RKO (cell line): ENCODE measurements at regions not wholly inside any gene's neighbourhood (a gene's known extent, or its start where the extent isn't known, plus 50 kb on each side); places are given as distances from the start of the nearest gene placed in this dataset.

Source experiments
- DNase-seq: peaks from one replicate; pipeline ENCODE4 v3.0.0-alpha.2; 2016; ENCODE audit warnings: low spot score

DNA sequence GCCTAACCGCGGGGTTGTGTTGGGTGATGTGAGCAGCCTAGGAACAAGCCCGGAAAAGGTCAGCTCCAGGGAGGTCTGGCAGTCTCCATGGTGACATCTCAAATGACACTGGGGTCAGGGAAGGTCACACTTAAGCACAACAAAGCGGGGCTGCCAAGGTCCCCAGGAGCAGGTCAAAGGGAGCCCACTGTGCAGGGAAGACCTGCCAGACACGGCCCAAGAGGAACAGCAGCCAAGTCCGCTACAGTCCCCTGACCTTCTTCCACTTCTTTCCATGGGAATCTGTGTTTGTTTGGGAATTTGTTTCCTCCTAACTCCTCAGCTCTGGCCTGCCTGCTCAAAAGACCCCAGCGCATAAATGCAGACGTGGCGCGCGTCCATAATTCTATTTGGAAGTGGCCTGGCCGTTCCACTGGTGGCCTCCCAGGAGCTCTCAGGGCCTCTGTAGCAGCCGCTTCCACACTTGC, 232.1 kb upstream of the COPS8 start:
- no peak for DNase-seq

DNA sequence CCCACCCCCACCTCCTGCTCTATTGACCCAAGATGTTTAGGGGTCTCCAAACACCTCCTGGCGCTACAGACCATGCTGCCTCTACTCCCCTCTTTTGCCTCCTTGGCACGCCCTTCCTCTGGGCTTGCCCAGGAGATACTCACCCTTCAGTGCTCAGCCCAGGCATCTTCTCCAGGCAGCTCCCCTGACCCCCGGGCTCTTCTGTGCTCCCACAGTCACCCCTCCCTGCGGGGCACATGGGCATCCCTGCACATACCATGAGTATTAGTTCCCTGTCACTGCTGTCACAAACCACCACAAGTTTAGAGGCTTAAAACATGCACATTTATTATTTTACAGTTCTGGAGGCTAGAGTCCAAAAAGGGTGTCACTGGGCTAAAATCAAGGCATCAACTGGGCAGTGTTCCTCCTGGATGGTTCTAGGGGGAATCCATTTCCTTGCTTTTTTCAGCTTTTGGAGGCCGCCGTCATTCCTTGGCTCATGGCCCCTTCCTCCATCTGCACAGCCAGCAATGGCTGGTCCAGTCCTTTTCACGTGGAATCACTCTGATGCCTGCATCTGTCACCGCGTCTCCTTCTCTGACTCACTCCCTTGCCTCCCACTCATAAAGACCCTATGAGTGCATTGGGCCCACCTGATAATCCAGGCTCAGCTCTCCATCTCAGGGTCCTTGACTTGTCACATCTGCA, 230.4 kb upstream of the COPS8 start:
- no peak for DNase-seq

DNA sequence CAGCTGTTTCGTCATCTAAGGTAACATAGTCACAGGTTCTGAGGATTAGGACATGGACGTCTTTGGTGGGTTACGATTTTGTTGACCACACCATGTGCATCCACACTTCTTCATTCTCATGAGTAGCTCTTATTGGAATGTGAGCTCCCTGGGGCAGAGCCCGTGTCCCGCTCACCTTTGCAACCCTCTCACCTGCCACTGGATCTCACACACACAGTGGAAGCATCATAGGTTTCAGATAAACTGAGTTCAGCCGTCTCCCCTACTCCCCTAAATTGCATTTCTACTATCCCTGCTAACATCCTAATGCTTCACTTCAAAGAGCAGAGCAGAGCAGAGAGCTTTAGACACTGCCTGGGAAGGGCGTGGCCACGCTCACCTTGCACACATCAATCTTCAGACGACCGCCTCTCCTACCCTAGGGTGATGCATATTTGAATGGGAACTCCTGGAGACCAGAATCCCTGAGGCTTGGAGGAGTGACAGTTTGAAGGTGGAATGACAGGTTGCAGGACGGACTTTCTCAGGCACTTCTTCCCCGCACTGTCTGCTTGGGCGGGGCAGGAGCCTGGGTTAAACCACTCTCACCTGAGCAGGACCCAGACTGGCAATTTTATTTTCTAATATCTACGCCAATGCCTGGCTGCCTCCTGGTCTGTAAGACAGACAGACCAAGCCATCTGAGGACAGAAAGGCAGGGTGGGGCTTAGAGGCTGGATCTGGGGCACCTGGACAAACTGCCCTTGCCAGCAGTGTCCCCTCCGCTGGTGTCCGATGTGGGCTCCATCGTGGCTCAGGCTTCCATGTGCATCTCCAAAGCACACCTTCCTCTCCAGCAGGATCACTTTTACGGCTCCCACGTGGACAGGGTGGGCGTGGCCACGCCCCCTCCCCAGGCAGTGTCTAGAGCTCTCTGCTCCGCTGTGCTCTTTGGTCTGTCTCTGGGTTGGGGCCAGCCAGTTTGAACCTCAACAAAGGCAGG, 229.5 kb upstream of the COPS8 start:
- DNase-seq: no peak

DNA sequence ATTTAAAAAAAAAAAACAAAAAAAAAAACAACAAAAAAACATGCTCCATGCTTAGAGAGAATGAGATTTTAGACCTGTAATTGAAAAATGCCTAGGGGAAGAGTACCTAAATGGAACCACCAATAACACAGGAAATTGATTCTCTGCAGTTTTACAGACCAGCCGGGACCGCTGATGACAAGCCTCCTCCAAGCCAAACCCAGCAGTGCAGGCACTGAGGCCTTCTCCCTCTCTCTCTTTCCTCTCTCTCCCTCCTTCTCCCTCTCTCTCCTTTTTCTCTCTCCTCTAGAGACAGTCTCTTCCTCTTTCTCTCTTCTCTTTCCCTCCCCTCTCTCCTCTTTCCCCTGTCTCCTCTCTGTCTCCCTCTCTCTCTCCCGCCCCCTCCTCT, 228.8 kb upstream of the COPS8 start:
- no peak for DNase-seq

DNA sequence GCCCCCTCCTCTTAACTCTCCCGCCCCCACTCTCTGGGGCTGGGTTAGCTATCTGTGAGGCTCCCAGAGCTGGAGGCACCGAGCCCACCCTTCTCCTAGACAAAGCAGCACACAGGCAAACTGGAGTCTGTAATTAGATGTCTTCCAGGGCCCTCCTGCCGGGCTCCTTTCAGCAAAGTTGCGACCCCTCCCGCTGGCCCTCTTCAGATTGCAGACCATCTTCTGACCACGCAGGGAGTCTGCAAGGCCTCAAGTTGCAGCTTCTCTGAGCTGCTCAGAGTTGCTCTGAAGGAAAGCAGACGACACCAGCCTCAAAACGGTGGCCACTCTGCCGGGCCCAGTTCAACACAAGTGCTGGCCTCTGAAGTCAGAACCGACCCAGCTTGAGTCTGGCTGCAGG, 228.4 kb upstream of the COPS8 start:
- no peak for DNase-seq

DNA sequence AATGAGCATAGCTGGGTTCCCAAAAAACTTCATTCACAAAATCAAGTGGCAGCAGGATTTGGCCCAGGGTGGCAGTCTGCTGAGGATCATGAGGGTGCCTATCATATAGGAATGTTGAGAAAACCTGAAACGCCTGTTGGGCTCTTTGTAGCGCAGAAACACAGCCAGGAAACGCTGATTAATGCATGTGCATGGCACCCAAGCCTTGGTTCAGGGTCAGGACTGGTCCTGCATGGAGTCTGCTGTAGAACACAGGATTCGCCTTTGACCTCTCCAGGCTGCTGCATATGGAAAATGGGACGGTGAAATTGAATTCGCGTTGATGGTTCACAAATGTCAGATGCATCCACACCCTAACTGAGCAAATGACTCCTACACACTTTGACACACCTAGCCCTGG, 227.9 kb upstream of the COPS8 start:
- no peak for DNase-seq

DNA sequence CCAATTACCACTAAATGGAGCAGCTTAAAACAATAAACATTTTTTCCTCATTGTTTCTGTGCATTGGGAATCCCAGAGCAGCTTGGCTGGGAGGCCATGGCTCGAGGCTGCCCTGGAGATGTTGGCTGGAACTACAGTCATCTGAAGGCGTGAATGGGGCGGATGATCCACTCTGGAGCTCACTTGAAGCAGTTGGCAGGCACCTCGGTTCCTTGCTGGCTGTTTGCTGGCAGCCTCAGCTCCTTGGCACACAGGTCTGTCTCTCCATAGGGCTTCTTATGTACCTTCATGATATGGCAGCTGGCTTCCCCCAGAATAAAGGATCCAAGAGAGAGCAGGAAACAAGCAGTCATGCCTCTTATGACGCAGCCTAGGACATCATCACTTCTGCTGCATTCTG, 227.0 kb upstream of the COPS8 start:
- no peak for DNase-seq

DNA sequence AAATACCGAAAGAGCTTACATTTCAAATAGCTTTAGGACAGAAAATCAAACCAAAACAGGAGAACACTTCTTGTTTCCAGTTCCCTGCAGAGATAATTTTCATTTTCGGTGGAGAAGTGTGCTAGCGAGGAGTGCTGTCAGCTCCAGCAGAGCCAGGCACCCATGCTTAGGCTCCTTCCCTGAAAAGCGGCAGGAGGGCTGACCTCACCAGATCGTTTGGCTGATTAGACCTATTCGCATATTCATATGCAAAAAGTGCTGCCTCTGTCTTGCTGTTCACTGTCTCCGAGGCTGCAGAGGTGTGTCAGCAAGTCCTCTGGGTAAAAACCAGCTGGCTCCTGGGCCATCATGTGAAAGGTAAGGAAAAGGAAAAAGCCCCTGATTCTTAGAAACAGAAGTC, 225.8 kb upstream of the COPS8 start:
- DNase-seq: no peak

DNA sequence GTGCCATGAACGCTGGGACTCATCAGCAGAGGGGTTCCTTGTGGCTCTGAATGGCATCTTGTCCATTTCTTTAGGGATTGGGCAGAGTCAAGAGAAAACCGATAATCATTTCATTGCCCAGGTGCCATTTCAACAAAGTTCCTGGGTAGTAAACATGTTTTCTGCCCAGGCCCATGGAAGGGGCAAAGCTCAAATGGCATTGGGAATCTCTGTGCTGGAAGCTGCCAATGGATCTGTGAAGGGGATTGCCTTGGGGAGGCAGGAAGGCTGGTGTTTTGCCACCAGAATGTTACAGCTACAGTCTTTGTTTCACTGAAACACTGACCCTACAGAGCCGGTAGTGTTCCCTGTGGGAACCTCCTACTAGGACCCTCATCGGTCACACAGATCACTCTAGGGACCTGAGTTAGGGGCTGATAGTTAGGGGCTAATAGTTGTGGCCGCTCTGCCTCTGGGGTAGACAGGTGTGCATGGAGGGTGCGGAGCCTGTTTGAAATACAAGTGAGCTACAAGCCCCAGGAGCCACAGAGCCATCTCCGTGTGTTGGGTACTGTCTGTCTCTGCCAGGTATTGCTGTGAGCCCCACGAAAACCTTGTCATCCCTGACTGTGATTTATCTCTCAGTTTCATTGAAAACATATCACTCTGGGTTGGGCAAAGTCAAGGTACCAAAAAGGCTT, 224.4 kb upstream of the COPS8 start:
- DNase-seq: no peak

DNA sequence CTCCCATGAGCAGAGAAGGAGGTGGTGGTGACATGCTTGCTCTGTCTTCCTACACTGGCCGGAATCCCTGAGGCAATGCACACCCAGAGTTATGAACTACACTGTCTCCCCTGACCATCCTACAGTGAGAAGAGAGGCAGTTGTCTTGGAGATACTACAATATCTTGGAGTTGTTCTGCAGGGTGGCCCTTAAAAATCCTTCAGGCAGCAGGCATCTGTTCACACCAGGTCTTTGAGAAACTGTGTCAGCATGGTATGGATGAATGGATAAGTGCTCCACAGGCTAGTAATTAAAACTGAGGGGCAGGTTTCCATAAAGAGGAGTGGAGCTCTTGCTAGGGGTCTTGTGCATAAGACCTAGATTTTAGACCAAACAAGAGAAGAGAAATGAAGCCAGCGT, 223.7 kb upstream of the COPS8 start:
- DNase-seq: no peak

DNA sequence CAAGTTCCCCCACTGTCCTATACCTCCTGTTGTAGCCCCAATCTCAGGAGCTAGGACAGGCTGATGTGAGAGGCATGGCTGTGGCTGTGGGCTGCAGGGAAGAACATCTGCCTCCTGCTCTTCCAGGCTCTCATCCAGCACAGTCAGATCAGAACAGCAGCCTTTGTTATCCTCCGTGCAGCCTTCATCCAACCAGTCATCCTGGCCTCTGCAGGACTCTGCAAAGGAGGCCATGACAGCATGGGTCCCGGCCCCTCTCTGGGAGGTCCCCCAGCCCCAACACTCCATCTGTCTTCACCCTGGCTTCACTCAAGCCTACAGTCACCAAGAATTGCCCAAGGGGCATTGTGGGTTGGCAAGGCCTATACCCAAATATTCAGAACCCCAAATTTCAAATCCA, 223.2 kb upstream of the COPS8 start:
- DNase-seq: no peak

DNA sequence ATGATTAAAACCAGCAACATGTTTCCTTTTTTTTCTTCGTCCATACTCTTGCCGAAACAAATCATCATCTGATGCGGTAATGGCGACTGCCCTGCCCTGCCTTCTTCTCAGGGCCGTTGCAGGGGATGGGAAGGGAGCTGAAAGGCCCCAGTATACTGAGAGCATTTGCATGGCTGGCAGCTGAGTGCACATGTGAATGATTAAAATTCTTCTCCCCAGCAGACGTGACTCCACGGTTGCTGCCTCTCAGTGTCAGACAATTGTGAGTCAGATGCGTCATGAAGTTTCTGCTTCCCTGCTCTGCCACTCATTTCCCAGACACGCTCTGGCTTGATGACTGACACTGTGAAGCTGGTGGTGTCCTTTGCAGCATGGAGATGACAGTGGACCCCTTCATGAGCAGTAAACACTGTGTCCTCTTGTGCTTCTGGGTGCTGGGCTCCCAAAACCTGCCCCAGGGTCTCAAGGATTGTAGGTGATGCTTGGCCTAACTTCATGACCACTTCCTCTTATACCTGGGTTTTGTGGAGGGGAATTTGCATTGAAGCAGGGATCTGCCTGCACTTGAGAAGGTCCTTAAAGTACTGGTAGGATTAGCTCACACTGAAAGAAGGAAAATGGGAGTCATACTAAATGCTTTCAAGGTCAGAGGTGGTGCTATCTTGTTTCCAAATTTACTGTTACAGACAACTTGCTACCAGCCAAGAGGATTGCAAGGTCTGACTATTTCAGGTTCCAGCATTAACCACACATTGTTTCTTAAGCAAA, 222.5 kb upstream of the COPS8 start:
- no peak for DNase-seq

DNA sequence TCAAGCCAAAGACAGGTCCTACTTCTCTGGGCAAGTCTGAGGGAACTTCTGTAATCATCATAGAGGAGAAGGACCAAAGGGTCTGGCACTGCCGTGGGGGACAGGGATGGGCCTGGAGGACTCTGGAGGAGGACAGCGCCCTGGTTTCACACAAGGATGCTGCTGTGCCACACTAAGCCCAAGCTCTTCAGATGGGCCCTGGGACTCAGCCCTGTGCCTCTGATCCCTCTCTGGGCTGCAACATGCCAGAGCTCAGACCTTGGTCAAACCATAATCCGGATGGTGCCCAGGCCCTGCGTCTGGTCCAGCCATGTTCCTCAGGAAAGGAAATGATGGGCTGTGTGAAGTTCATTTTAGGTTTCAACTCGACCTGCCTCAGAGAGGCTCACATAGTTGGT, 222.0 kb upstream of the COPS8 start:
- DNase-seq: no peak

DNA sequence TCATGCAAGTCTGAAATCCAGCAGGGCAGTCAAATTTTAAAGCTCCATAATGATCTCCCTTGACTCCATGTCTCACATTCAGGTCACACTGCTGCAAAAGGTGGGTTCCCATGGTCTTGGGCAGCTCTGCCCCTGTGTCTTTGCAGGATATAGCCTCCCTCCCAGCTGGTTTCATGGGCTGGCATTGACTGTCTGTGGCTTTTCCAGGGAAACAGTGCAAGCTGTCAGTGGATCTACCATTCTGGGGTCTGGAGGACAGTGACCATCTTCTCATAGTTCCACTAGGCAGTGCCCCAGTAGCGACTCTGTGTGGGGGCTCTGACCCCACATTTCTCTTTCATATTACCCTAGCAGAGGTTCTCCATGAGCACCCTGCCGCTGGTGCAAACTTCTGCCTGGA, 220.6 kb upstream of the COPS8 start:
- no peak for DNase-seq

DNA sequence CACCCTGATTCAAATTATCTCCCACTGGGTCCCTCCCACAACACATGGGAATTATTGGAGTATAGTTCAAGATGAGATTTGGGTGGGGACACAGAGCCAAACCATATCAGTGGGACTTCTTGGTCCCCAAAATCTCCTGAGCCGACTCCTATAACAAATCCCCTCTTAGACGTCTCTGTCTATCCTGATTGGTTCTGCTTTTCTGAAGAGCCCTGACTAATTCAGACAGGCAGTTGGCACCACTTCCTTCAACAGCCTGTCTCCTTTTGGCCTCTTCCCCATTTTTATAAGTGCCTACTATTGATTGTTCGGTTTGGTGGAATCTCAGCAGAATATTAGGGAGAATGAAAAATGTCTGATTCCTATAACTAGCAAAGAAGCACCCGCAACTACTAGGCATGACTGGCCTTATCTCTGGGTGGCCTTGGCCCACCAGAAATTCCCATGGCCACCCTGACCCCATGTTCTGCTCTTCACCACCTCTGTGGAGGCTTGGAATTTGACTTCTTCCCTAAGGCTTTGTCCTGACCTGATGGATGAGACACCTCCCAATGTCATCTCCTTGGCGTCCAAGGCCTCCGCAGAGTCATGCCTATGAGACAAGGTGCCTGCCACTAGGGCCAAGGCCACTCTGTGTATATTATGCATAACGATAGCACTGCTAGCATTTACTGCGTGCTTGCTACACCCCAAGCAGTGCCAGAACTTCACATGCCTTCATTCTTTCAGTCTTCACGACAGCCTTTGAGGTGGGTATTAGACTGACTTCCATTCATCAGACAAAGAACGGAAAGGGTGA, 218.9 kb upstream of the COPS8 start:
- DNase-seq: no peak

DNA sequence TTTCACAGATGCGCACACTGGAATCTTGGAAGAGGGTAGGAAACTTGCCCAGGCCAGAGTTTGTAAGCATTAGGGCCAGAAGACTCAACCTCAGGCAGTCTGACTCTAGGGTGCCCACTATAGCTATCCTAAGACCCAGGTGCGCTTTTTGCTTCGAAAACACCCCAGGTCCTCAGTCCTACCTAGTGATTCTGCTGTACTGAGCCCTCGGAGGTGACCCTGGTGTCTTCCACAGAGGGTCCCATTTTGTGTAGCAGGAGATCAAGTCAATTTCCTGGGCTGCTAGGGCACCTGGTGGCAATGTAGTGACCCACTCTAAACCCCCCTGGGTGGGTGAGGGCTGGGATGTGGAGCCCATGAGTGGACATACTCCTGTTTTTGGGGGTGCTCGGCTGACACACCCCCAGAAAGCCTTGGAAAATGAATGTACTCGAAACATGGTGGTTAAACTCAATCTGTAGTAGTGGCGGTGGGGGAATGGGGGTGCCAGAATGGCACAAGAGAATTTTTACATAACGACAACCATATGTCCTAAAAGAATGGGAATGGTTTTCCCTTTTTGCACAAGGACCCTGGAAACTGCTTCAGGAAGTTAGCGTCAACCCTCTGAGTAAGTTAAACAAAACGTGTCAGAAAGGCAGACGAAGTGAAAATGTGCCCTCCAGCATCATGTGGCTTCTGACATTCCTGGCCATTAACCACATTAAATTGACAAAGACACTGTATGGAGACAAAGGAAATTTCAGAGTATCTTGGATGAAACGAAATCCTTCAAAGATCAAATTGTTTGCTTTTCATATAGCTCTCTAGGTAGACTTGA, 218.0 kb upstream of the COPS8 start:
- DNase-seq: no peak

DNA sequence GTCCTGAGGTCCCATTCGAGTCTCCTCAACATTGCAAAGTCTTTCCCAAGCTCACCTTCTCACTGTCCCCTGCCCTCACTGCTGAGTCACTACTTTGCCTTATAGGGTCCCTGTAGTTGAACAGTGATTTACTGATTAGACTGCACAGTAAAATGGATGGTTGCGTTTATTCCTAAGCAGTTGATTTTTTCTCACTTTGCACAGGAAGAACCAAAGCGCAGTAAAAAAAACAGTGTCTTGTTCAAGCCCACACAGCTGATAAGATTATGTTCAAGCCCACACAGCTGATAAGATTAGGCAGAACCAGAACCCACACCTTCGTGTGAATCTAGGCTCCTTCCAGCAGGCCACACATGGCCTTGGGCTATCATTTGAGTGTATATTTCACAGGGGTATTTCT, 215.3 kb upstream of the COPS8 start:
- no peak for DNase-seq

DNA sequence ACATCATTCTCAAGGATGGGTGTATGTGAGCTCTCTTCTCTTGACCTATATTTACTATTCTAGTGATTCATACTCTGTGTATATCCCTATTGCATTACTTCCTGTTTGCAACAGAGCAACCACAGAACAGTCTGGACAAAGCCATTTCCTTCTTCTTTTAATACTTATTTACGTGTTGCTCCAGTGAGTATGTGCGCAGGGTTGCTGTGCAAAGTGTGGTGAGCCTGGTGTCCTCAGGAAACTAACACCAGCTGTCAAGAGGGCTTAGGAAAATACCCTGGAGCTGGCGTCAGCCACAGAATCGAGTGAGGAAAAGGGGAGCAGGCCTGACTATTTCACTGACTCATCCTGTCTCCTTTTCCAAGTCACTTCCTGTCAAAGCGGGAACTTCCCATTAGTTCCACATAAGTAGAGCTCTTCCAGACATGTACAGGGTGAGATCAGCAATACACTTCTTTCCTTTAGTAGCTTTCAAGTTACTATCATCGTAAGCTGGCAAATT, 214.1 kb upstream of the COPS8 start:
- DNase-seq: peak; percentile 88

DNA sequence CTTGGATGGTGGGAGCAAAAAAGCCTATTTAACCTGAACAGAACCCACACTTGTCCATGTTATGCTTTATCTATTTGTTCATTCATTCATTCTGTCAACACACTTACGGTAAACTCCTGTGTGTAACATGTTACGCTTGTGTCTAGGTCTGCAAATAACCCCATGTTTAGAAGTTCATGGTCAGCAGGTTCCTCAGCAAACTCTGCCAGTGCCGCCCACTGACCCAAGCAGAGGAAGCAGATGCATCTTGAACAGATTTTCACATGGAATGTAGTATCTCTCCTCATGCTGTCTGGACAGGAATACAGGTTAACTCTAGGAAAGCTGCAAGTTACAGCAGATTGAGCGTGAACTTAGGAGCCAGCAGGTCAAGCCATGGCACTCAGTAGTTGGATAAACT, 213.7 kb upstream of the COPS8 start:
- DNase-seq: no peak

DNA sequence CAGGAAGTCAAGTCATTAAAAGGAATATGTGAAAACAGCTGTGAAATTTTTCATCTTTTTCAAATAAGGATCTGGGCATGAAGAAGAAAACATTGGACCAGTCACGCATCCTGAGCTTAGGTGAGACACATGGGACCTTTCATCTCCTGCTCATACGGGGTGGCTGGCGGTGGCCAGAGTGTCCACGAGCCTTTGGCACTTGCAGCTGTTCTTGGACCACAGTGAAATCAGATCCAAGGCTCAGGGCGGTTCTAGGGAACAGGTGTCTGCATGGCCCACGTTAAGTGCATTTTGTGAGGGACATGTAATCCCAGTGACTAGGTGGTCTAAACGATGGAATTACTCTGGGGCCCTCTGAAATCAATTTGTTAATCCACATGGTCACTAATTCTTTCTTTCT, 212.7 kb upstream of the COPS8 start:
- DNase-seq: no peak
